Chondrocyte (in vitro differentiated cells): ENCODE measurements at regions not wholly inside any gene's neighbourhood (a gene's known extent, or its start where the extent isn't known, plus 50 kb on each side); places are given as distances from the start of the nearest gene placed in this dataset.

ENCODE experiments used
- DNase-seq: peaks from one replicate; pipeline ENCODE4 v3.0.0; 2021; ENCODE audit warnings: mixed read lengths, low spot score
- H3K27ac Mint-ChIP-seq: one replicate; pipeline ENCODE4 v1.8.0; 2021; ENCODE audit warnings: mild to moderate bottlenecking, moderate library complexity, mixed read lengths; ENCODE audit not compliant: unreplicated experiment
- H3K27me3 Mint-ChIP-seq: 2 replicates; pipeline ENCODE4 v1.8.0; 2021; ENCODE audit warnings: low read depth, mixed read lengths
- H3K36me3 Mint-ChIP-seq: 2 replicates; pipeline ENCODE4 v1.8.0; 2021; ENCODE audit warnings: low read depth, mixed read lengths
- H3K4me1 Mint-ChIP-seq: 2 replicates; pipeline ENCODE4 v1.8.0; 2021; ENCODE audit warnings: low read depth, mild to moderate bottlenecking, mixed read lengths
- H3K4me3 Mint-ChIP-seq: one replicate; pipeline ENCODE4 v1.8.0; 2021; ENCODE audit warnings: mild to moderate bottlenecking, moderate library complexity, mixed read lengths; ENCODE audit not compliant: unreplicated experiment
- H3K9me3 Mint-ChIP-seq: 2 replicates; pipeline ENCODE4 v1.8.0; 2021; ENCODE audit warnings: low read depth, mixed read lengths
- CTCF ChIP-seq: fragments of 200-600 bp; sonication (generic); IDR thresholded peaks from 2 replicates; pipeline ENCODE4 v1.5.0; 2021; ENCODE audit warnings: antibody characterized with exemption, mild to moderate bottlenecking, moderate library complexity

- DNase-seq: no peak
- Mint-ChIP-seq H3K27me3 (no peaks in the 10 kb centered on the region), H3K4me3 (no peak overlapping the region), H3K9me3 (no peaks in the 10 kb centered on the region), H3K36me3 (no peaks in the 10 kb centered on the region), H3K27ac (no peak overlapping the region), H3K4me1 (no peaks in the 10 kb centered on the region)
- no peak for TF ChIP-seq CTCF
Measured at GRCh38 chr5:155475318-155475717, 461.8 kb downstream of the KIF4B start.

- Mint-ChIP-seq H3K9me3 (no peaks in the 10 kb centered on the region), H3K36me3 (no peaks in the 10 kb centered on the region), H3K4me3 (no peak overlapping the region), H3K27me3 (peaks cover 2% of the 10 kb centered on the region), H3K27ac (no peak overlapping the region), H3K4me1 (no peaks in the 10 kb centered on the region)
- DNase-seq: no peak
- TF ChIP-seq CTCF: no peak
Measured at GRCh38 chr5:155480731-155481131, 467.2 kb downstream of the KIF4B start.

- DNase-seq: no peak
- Mint-ChIP-seq H3K27ac (no peak overlapping the region), H3K4me3 (no peak overlapping the region), H3K27me3 (peaks cover 2% of the 10 kb centered on the region), H3K9me3 (no peaks in the 10 kb centered on the region), H3K4me1 (no peaks in the 10 kb centered on the region), H3K36me3 (no peaks in the 10 kb centered on the region)
- TF ChIP-seq CTCF: no peak
Measured at GRCh38 chr5:155481182-155481581, 467.6 kb downstream of the KIF4B start.

GRCh38 chr5:155482428-155482827 lies 468.9 kb downstream of the KIF4B start:
- TF ChIP-seq CTCF: no peak
- no peak for DNase-seq
- H3K27ac Mint-ChIP-seq: no peak overlapping the region
- no peak overlapping the region for H3K4me3 Mint-ChIP-seq
- peaks cover 2% of the 10 kb centered on the region for H3K27me3 Mint-ChIP-seq
- no peaks in the 10 kb centered on the region for H3K4me1 Mint-ChIP-seq
- no peaks in the 10 kb centered on the region for H3K36me3 Mint-ChIP-seq
- H3K9me3 Mint-ChIP-seq: no peaks in the 10 kb centered on the region

GRCh38 chr5:155485386-155485785 lies 471.8 kb downstream of the KIF4B start:
- DNase-seq: no peak
- no peak overlapping the region for H3K4me3 Mint-ChIP-seq
- no peaks in the 10 kb centered on the region for H3K36me3 Mint-ChIP-seq
- H3K27ac Mint-ChIP-seq: no peak overlapping the region
- peaks cover 2% of the 10 kb centered on the region for H3K27me3 Mint-ChIP-seq
- no peak for TF ChIP-seq CTCF
- peaks cover 6% of the 10 kb centered on the region for H3K9me3 Mint-ChIP-seq
- no peaks in the 10 kb centered on the region for H3K4me1 Mint-ChIP-seq
